ENCODE measurements at regions not wholly inside any gene's neighbourhood (a gene's known extent, or its start where the extent isn't known, plus 50 kb on each side); places are given as distances from the start of the nearest gene placed in this dataset.
A peak's percentile ranks its signal among the peaks of the same experiment; 100 is the strongest.

DNA sequence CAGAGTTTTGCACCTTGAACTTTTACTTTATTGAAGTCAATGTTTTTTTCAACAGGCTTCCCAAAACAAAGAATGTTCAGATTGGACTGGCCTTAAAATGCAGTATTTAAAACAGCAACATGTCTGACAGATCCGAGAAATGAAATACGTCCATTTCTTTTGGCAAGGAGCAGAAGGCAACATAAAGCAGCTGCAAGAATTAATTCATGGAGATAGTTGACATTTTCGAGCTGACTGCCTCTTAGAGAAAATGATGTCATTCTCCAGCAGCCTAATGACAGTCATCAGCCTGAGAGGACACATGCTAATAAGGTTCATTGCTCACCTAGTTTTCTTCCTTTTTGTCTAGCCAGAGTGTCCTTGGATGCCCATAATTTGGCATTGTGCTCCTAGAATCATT, 232.2 kb upstream of the SEMA6A start:
- no peak for TF ChIP-seq POLR2A (IDR thresholded peaks at IDR 0.05)
- TF ChIP-seq, protein P1, sequence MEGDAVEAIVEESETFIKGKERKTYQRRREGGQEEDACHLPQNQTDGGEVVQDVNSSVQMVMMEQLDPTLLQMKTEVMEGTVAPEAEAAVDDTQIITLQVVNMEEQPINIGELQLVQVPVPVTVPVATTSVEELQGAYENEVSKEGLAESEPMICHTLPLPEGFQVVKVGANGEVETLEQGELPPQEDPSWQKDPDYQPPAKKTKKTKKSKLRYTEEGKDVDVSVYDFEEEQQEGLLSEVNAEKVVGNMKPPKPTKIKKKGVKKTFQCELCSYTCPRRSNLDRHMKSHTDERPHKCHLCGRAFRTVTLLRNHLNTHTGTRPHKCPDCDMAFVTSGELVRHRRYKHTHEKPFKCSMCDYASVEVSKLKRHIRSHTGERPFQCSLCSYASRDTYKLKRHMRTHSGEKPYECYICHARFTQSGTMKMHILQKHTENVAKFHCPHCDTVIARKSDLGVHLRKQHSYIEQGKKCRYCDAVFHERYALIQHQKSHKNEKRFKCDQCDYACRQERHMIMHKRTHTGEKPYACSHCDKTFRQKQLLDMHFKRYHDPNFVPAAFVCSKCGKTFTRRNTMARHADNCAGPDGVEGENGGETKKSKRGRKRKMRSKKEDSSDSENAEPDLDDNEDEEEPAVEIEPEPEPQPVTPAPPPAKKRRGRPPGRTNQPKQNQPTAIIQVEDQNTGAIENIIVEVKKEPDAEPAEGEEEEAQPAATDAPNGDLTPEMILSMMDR (IDR thresholded peaks at IDR 0.05): no peak
- no peak for TF ChIP-seq EP300 (IDR thresholded peaks at IDR 0.05)
- no peak for TF ChIP-seq POLR2AphosphoS5 (IDR thresholded peaks at IDR 0.05)
- DNase-seq: peak in 1 of 2 donors; percentile 24
- no peak overlapping the region for H3K27ac ChIP-seq
- no peak overlapping the region for H3K4me3 ChIP-seq
- no peaks in the 10 kb centered on the region for H3K27me3 ChIP-seq
- H3K4me1 ChIP-seq: no peaks in the 10 kb centered on the region
- no peaks in the 10 kb centered on the region for H3K36me3 ChIP-seq
- no peaks in the 10 kb centered on the region for H3K9me3 ChIP-seq
- 56 to 74% (median 61%) methylated on average over 3 of the region's 3 CpGs for WGBS, 5 donors
- intact Hi-C loops (cut with DNase I; ENCODE audit: low total_unique reads): no loop called here

DNA sequence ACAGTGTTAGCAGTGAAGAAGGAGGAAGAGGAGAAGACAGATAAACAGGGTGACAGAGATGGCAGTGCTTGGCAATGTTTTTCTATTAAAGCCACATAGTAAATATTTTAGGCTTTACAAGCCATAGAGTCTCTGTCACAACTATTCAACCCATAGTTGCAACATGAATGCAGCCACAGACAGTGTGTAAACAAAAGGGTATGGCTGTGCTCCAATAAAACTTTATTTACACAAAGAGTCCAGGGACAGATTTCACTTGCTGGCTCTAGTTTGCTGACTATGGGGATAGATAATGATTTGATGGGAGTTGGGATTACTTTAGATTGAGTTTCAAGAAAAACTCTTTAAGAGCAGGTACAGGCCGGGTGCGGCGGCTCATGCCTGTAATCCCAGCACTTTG, 224.8 kb upstream of the SEMA6A start:
- no peak for DNase-seq

DNA sequence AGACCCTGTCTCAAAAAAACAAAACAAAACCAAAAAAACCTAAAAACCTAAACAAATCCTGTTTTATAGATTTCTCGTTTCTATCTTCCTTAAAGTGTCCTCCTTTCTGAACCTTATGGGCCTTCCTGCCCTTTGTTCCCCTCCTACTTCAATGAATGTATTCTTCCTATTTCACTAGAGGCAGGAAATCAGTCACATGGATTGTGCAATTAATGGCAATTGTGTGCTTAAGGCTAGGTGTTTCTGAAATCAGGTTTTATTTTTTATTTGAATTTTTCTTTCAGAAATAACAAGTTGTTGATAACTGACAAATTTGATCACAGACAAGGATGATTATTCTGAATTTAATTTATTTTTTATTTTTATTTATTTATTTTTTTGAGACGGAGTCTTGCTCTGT, 220.6 kb upstream of the SEMA6A start:
- intact Hi-C loops (cut with DNase I; ENCODE audit: low total_unique reads): no loop called here
- WGBS, 5 donors: 80 to 89% (median 87%) methylated on average over 2 of the region's 2 CpGs
- TF ChIP-seq POLR2AphosphoS5 (IDR thresholded peaks at IDR 0.05): no peak

More for the DNA sequence above, 224.8 kb upstream of the SEMA6A start:
- Histone ChIP-seq H3K27me3 (no peaks in the 10 kb centered on the region), H3K27ac (no peak overlapping the region), H3K36me3 (no peaks in the 10 kb centered on the region), H3K4me3 (no peak overlapping the region), H3K9me3 (no peaks in the 10 kb centered on the region), H3K4me1 (no peaks in the 10 kb centered on the region)
- no peak for TF ChIP-seq EP300 (IDR thresholded peaks at IDR 0.05)
- TF ChIP-seq POLR2A (IDR thresholded peaks at IDR 0.05): no peak
- no peak for TF ChIP-seq POLR2AphosphoS5 (IDR thresholded peaks at IDR 0.05)
- TF ChIP-seq, protein P1 (IDR thresholded peaks at IDR 0.05): no peak
- intact Hi-C loops (cut with DNase I; ENCODE audit: low total_unique reads): no loop called here
- WGBS, 5 donors: 84 to 94% (median 92%) methylated on average over 3 of the region's 3 CpGs

DNA sequence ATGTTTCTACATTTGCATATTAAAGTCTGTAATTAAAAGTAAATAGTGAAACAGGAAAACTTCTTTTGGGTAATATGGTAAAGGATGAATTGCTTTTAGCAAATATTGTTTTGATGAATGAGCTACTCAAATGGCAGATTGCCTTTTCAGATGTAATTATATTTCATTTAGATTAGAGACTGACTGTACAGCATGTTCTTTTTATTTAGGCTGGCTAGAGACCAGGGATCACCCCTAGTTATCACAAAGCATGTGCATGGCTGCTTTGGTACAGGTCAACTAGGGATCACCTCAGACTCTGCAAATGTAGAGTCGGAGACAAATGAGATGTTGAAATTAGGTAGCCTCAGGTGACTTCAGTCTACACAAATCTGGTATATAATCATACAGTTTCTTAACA, 214.9 kb upstream of the SEMA6A start:
- Histone ChIP-seq H3K27ac (no peak overlapping the region), H3K4me3 (no peak overlapping the region), H3K9me3 (peaks cover 0 to 13% (median 4%) of the 10 kb centered on the region in 4 donors), H3K27me3 (no peaks in the 10 kb centered on the region), H3K36me3 (no peaks in the 10 kb centered on the region), H3K4me1 (no peaks in the 10 kb centered on the region)
- 88 to 100% (median 92%) methylated on average over 1 of the region's 1 CpG for WGBS, 5 donors
- TF ChIP-seq EP300 (IDR thresholded peaks at IDR 0.05): no peak
- TF ChIP-seq, protein P1 (IDR thresholded peaks at IDR 0.05): no peak
- no peak for TF ChIP-seq POLR2A (IDR thresholded peaks at IDR 0.05)
- TF ChIP-seq POLR2AphosphoS5 (IDR thresholded peaks at IDR 0.05): no peak
- no peak for DNase-seq
- intact Hi-C loops (cut with DNase I; ENCODE audit: low total_unique reads): no loop called here

More for the DNA sequence above, 220.6 kb upstream of the SEMA6A start:
- peaks cover 0 to 3% (median under 1%) of the 10 kb centered on the region in 4 donors for H3K9me3 ChIP-seq
- H3K4me1 ChIP-seq: no peaks in the 10 kb centered on the region
- DNase-seq: no peak
- H3K36me3 ChIP-seq: no peaks in the 10 kb centered on the region
- no peak overlapping the region for H3K27ac ChIP-seq
- H3K4me3 ChIP-seq: no peak overlapping the region
- H3K27me3 ChIP-seq: no peaks in the 10 kb centered on the region

DNA sequence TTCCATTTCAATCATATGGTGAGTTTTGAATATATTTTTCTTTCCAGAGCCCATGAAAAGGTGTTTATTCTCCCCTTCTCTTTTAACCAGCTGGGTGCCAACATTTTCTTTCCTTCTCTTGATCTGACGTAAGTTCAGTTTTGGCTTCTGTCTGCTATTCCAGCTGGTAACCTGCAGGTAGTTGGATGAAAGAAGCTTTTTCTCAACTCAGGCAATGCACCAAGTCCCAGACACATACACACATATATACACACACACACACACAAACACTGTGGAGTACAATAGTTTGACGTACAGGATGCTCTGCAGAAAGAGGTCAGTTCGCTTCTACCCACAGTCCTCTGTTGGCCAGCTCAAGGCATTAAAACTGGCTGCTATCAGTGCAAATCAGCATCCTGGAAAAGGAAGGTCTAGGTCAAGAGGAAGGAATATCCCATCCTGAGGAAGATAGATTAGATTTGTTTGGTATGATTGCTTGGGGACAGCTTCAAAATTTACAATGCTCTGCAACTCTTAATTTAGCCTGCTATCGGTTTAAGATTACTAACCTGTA, 214.3 kb upstream of the SEMA6A start:
- no peak overlapping the region for H3K4me3 ChIP-seq
- DNase-seq: peak in 1 of 2 donors; percentile 54
- intact Hi-C loops (cut with DNase I; ENCODE audit: low total_unique reads): no loop called here
- no peaks in the 10 kb centered on the region for H3K4me1 ChIP-seq
- TF ChIP-seq, protein P1 (IDR thresholded peaks at IDR 0.05): no peak
- TF ChIP-seq POLR2AphosphoS5 (IDR thresholded peaks at IDR 0.05) (peak in 2 of 3 donors; percentile 16 to 48), POLR2A (IDR thresholded peaks at IDR 0.05) (no peak), EP300 (IDR thresholded peaks at IDR 0.05) (no peak)
- WGBS, 5 donors: 61 to 76% (median 63%) methylated on average over 4 of the region's 4 CpGs
- H3K27ac ChIP-seq: no peak overlapping the region
- no peaks in the 10 kb centered on the region for H3K36me3 ChIP-seq
- peaks cover 0 to 13% (median 4%) of the 10 kb centered on the region in 4 donors for H3K9me3 ChIP-seq
- no peaks in the 10 kb centered on the region for H3K27me3 ChIP-seq
